HG02938 (cell line): ENCODE measurements at regions not wholly inside any gene's neighbourhood (a gene's known extent, or its start where the extent isn't known, plus 50 kb on each side); places are given as distances from the start of the nearest gene placed in this dataset.
"Not testable (repeated sequence)": the region's sequence is repeated elsewhere in the genome, so short reads cannot be mapped to it uniquely, and the experiment has no call there.

Experiments
- ATAC-seq: cut with Tn5 transposase; IDR thresholded peaks from one replicate; pipeline ENCODE4 v1.9.1; 2021; ENCODE audit warnings: mild to moderate bottlenecking, moderate library complexity; ENCODE audit not compliant: unreplicated experiment

- no peak for ATAC-seq
Observed at GRCh38 chr18:38170845-38171244, 605.2 kb upstream of the CELF4 start.

GRCh38 chr18:38167623-38168022, 602.0 kb upstream of the CELF4 start:
- no peak for ATAC-seq

- ATAC-seq: not testable (repeated sequence)
Observed at GRCh38 chr18:38153116-38153515, 587.5 kb upstream of the CELF4 start.

GRCh38 chr18:38116716-38117115, 551.1 kb upstream of the CELF4 start:
- no peak for ATAC-seq

- ATAC-seq: no peak
Observed at GRCh38 chr18:38115201-38115600, 549.6 kb upstream of the CELF4 start.

- ATAC-seq: no peak
Observed at GRCh38 chr18:38087538-38087937, 521.9 kb upstream of the CELF4 start.

- ATAC-seq: no peak
Observed at GRCh38 chr18:38081516-38081915, 515.9 kb upstream of the CELF4 start.

- no peak for ATAC-seq
Observed at GRCh38 chr18:38077229-38077628, 511.6 kb upstream of the CELF4 start.

GRCh38 chr18:38076346-38077070, 510.9 kb upstream of the CELF4 start:
- no peak for ATAC-seq

- no peak for ATAC-seq
Observed at GRCh38 chr18:38074298-38074876, 508.8 kb upstream of the CELF4 start.

- ATAC-seq: no peak
Observed at GRCh38 chr18:38067821-38068220, 502.2 kb upstream of the CELF4 start.

- ATAC-seq: no peak
Observed at GRCh38 chr18:38067086-38067485, 501.5 kb upstream of the CELF4 start.

- no peak for ATAC-seq
Observed at GRCh38 chr18:38052879-38053590, 487.4 kb upstream of the CELF4 start.

GRCh38 chr18:38047820-38048219, 482.2 kb upstream of the CELF4 start:
- no peak for ATAC-seq

GRCh38 chr18:38046651-38047050, 481.1 kb upstream of the CELF4 start:
- no peak for ATAC-seq

- ATAC-seq: no peak
Observed at GRCh38 chr18:38045845-38046244, 480.2 kb upstream of the CELF4 start.

- ATAC-seq: no peak
Observed at GRCh38 chr18:38042211-38042890, 476.8 kb upstream of the CELF4 start.

- ATAC-seq: no peak
Observed at GRCh38 chr18:38038242-38038641, 472.6 kb upstream of the CELF4 start.

GRCh38 chr18:38035193-38035592, 469.6 kb upstream of the CELF4 start:
- no peak for ATAC-seq

- ATAC-seq: no peak
Observed at GRCh38 chr18:38033282-38033681, 467.7 kb upstream of the CELF4 start.

- ATAC-seq: no peak
Observed at GRCh38 chr18:38032516-38032915, 466.9 kb upstream of the CELF4 start.

GRCh38 chr18:38028946-38029345, 463.3 kb upstream of the CELF4 start:
- ATAC-seq: no peak
